ENCODE measurements at regions not wholly inside any gene's neighbourhood (a gene's known extent, or its start where the extent isn't known, plus 50 kb on each side); places are given as distances from the start of the nearest gene placed in this dataset.

DNA sequence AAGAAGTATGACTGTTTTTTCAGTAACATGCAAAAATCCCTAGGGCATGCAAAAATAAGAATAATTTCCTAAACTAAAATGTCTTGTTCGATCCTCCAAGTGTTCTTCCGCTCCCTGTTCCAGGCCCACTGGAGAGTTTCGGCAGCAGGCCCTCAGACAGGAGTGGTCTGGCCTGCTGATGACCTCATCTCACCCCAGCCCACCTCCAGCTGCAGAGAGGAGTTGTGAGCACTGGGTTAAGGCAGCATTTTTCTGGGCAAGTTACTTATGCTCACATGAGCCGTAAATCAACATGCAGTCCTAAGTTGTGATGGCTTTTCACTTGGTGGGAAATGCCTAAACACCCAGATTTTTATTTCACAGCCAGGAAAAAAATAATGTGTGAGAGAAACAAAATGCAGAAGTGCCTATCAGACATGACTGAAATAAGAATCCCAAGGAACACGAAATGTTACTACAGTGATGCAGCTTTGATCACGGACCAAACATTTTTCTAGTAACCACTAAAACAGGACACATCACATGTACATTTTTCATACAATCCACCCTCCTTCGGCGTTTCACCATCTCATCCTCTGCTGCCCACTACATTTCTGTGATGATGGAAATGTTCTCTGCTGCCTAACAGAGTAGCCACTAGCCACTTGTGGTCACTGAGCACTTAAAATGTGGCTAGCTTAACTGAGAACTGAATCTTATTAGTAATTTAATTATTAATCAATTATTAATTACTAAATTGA, 153.3 kb upstream of the TBL1X start:
- DNase-seq (ENCODE audit: low spot score in 2 of 2) (no peak), FAIRE-seq (no peak)

DNA sequence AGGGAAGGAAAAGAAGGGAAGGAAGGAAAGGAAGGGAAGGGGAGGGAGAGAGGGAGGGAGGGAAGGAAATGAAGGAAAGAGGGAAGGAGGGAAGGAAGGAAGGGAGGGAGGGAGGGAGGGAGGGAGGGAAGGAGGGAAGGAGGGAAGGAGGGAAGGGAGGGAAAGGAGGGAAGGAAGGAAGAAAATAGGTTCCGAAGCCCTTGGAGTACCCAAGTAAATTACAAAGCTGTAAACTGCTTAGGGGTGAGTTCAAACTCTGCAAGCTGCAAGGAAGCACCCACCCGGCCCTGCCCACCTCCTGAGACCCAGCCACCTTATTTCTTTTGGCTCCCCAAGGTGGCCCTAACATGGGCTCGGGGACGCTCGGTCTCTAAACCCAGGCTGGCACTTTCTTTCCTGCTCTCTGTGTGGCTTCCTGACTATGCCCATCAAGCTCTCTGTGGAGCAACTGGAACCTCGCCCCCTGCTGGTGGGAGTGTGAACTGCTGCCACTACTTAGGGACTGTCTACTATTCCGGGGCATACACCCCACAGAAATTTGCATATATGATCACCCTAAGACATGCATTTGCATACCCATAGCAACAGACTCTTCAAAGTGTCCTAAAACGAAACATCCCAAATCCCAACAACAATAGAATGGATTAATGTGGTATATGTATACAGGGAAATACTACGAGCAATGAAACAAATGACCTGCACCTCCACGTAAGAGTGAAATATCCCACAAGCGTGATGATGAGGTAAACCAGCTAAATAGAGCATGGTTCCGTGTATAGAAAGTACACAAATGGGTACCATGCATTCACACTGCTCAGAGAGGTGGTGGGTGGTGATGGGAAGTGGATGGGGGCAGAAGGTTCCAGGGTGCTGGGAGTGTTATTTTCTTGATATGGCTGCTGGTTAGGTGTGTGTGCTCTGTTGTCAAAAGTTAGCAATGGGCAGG, 151.7 kb upstream of the TBL1X start:
- no peak for FAIRE-seq
- no peak for DNase-seq (ENCODE audit: low spot score in 2 of 2)

DNA sequence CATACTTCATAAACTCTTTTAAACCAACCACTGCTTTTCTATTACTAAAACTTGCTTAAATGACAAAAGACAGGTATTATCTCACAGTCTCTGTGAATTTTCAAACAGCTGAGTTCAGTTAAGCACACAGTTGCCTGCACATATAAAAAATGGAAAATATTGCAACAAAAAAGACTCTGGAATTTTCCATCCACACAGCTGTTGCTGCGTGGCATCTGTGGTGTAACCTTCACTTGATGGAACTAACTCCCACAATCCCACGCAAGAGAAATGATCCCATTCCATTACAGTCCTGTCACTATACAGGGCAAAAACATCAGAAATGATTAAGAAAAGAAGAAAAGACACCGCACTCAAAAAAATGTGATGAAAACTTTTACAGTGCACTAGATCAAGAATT, 149.8 kb upstream of the TBL1X start:
- no peak for FAIRE-seq
- no peak for DNase-seq (ENCODE audit: low spot score in 2 of 2)

DNA sequence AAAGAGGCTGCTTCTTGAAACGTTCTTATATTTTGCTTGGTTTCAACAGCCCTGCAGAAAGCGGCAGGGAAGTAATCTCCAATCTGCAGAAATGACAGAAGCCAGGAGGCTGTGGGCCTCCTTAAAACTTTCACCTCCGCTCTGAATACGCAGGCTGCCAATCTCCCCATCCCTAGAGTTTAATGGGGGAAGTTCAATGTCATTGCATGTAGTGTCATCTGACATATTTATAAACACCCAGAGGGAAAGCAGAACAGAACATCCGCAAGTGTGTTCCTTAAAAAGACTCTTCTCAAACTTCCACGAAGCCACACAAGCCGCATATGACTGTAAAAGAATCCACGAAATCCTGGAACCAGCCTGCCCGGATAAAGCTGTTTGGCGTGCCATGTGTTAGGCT, 148.8 kb upstream of the TBL1X start:
- DNase-seq (ENCODE audit: low spot score in 2 of 2) (no peak), FAIRE-seq (no peak)

DNA sequence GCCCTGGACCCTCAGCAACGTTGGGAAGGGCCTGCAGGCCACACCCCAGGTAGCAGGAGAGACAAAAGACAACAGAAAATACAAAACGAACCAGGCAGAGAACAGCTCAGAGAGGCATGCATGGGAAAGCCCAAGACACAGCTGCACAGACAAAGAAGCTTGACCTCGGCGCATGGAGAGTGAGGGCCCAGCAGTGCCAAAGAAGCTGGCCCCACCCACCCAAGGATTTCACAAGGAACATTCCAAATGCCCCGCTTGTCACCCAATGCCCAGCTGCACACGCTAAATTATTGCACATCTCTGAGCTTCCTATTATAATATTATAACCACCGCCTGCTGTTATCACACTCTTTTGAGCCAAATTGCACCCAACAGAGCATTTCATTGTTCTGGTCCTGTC, 147.7 kb upstream of the TBL1X start:
- DNase-seq (ENCODE audit: low spot score in 2 of 2) (no peak), FAIRE-seq (no peak)

DNA sequence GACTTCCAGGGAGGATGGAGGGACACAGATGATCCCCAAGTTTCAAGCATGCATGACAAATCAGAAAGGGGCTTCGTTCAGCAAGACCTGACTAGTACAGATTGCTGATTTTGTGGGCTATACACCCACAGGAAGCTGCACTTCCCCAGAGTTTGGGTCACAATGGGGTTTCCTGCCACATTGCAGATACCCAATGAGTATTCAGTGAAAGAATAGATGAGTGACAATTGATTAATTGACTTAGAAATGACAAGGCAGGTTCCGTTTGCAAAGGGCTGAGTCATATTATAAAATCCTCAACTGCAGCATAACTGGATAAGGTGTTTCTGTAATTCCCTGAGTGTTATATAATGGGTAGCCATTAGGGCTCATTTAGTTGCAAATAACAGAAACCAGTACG, 146.6 kb upstream of the TBL1X start:
- no peak for FAIRE-seq

DNA sequence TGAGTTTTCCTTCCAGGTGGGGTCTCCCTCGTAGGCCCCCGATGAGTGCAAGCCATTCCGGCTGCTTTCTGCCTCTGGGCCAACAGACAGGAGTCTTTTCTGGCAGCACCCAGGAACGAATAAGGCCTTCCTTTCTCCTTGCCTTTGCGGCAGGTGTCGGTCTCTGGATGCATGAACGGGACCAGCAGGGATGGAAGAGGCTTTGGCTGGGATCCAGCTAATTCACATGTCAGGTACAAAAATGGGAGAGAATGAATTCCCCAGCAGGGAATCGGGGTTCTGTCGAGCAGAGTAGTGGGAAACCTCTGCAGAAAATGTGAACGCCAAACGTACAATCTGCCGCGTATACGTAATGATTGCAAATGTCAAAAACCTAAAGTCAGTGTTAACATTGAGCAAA, 146.1 kb upstream of the TBL1X start:
- FAIRE-seq (no peak), DNase-seq (ENCODE audit: low spot score in 2 of 2) (no peak)

More for the DNA sequence above, 146.6 kb upstream of the TBL1X start:
- DNase-seq (ENCODE audit: low spot score in 2 of 2) = no peak

DNA sequence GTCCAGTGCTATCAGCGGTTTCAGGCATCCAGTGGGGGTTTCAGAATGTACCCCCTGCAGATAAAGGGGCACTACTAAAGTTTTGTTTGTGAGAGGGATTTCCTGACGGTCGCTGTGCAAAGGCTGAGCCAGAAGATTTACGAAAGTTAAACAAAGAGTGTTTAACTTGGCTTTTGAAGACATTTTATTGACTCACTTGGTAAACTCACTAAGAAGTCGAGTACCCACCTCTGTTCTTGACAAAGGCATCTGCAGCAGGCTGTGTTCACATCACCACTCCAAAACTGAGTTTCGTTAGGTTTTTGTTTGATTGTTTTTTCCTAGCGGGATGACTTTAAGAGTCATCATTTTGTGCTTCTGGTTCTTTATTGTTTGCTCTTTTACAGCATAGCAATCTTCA, 143.9 kb upstream of the TBL1X start:
- DNase-seq (ENCODE audit: low spot score in 2 of 2) (no peak), FAIRE-seq (no peak)

DNA sequence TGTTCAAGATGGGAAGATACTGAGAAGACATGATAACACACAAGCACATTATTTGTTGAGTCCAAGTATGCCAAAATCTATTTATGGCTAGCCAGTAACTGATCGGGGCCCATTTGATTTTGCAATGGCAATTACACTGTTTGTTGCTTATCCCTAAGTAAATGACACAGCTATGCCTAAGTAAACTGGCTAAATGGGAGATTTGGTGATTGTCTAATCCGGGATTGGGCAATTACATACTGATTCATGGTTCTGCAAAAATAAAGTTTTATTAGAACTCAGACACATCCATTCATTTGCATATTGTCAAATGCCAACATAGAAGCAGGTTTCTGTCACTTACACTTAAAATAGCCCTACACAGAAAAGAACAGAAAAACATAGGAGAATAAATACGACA, 140.2 kb upstream of the TBL1X start:
- DNase-seq (ENCODE audit: low spot score in 2 of 2) (no peak), FAIRE-seq (no peak)

DNA sequence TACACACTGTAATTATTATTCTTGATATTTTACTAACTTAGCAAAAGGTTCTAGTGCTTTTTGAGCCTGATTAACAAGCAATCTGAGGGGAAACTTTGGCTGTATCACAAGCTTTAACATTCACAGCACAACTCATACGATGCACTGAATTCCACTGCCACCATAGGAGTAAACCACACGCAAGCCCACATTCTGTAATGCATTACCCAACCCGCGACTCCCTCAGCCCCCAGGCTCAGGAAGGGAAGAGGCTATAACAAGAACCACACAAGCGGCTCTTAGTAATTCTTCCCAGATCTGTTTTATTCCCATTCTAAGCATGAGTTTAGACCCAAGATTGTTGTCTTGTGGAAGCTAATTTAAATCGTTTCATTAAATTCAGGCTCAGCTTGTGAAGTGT, 138.5 kb upstream of the TBL1X start:
- DNase-seq (ENCODE audit: low spot score in 2 of 2) (no peak), FAIRE-seq (no peak)

DNA sequence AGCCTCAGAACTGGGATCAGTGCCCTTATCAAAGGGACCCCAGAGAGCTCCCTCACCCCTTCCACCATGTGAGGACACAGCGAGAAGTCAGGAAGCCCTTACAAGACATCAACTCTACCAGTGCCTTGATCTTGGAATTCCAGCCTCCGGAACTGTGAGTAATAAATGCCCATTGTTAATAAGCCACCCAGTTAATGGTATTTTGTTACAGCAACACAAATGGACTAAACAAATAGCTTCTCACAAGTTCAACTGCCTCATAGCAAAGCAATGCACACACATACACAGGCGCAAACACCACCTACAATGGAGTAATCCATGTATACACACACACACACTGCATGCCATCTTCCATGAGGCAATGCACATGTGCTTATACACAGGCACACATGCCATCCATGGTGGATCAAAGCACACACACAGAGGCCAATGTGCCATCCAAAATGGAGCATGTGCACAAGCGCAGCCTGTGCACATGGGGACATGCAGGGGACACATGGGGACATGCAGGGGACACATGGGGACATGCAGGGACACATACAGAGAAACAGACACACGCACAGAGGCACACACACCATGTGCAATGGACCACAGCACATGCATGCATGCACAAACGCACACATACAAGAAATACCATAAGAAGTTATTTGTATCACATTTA, 137.6 kb upstream of the TBL1X start:
- DNase-seq (ENCODE audit: low spot score in 2 of 2) = no peak
- FAIRE-seq = no peak

DNA sequence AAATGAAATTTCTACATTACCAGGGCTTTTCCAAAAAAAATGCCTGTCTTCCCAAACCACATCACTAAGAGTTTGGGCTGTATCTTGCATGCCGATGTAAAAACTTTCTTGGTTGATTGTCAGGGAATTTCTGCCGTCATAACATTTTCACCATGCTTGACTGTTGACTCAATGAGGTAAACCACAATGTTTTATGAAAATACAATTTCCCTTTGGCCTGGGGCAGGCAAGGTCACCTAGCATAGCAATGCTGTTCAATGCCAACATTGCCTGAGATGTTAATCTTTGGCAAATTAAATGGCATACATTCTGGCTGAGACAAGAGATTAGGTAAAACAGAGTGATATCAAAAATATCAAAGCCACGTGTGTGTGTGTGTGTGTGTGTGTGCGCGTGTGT, 137.1 kb upstream of the TBL1X start:
- no peak for FAIRE-seq
- no peak for DNase-seq (ENCODE audit: low spot score in 2 of 2)

DNA sequence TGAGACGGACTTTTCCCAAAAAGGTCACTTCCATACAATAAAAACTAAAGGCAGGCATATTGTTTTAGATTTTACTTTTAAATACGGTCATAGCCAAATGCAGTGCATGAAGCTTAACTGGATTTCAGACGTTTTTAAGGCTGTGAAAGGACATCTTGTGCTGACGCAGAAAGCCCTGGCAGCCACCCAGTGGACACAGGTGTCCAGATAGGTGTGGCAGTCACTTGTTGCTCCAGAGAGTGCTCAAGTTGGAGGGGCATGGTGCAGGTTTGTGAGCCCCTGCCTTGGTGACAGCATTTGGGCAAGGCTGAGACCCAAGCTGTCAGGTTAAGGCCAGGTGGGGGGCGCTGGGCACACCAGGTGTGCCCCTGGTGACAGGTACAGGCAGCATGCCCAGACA, 135.8 kb upstream of the TBL1X start:
- DNase-seq (ENCODE audit: low spot score in 2 of 2) (no peak), FAIRE-seq (no peak)

DNA sequence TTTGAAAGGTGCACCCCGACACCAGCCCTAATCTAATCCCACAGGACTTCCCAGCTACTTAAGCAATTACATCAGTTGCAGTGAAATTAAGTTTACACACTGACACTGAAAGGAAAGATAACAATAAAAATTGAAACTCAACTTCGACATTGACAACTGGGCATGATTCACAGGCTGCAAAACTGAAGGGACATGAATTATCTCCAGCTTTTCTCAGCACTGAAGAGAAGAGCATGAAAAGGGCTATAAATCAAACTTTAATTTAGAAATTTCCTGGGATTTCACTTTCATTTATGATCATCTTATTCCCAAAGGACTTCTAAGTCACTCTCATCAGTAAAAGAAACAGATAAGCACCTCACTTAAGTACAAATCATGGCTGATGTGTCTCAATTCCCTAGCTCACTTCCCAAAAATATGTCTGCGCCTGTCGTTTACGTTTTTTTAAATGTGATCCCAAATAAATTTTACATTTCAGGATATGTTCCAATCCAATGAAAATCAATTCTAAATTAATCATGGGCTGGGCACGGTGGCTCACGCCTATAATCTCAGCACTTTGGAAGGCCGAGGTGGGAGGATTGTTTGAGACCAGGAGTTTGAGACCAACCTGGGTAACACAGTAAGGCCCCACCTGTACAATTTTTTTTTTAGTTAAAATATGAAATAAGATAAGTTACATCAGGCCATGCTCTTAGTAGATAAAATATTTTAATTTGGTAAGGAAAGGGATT, 134.4 kb upstream of the TBL1X start:
- DNase-seq (ENCODE audit: low spot score in 2 of 2) = no peak

DNA sequence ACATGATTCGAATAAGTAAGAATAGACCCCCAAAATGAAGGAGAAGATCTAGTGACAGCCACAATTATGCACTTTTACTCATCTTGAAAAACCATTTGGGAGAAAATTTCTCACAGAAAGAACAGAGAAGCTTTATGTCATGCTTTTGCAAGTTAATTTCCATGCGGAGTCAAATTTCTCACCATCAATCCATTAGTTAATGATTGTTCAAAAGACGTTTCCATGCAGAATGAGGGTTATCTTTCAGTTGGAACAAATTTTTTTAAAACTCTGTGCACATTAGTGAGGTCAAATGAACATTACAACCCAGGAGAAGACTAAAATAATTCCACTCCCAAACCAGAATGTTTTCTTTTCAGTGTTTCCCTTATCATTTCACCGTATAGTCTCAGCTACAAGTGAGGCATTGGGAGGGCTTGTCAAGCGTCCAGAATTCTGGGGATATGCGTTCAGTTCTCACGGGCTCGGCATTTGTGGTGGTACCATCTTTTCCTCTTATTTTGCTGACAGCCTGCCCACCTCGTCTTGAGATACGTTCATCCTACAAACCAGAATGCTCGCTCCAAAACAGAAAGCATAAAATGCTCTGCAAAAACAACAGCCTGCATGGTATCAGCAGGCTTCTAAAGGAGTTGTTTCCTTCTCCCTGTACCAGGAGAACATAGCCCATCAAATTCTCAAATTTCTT, 130.8 kb upstream of the TBL1X start:
- DNase-seq (ENCODE audit: low spot score in 2 of 2) (no peak), FAIRE-seq (no peak)

More for the DNA sequence above, 134.4 kb upstream of the TBL1X start:
- no peak for FAIRE-seq

DNA sequence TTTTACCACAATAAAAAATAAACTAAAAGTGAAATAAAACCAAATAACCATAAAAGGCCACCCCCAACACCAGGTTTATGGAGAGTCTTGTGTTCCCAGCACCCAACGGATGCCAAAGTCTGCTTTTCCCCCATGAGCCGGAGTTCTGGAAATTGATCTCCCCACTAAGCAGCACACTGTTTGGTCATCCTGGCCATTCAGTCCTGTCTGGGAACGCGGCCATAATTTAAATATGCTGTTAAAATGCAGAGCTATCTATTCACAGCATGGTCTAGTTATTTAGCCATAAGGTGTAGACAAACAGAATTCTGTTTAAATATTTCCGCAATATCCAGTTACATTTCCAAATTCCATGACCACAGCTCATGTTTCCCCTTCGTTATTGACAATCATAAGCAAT, 129.6 kb upstream of the TBL1X start:
- FAIRE-seq (no peak), DNase-seq (ENCODE audit: low spot score in 2 of 2) (no peak)

DNA sequence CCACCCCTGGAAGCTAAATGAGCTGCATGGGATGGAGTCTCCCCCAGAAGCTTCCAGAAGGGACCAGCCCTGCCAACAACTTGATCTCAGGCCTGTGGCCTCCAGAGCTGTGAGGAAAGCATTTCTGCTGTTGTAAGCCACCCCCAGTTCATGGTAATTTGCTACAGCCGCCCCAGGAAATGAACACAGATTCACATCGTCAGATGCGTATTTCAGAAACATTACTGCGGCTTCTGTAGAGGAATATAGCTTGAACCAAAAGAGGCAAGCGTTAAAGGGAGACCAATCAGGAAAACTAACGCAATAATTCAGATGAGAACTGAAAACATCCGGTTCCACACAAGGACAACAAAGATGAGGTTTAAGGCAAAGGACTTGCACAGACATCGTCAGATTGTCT, 128.4 kb upstream of the TBL1X start:
- FAIRE-seq = no peak
- DNase-seq (ENCODE audit: low spot score in 2 of 2) = no peak

DNA sequence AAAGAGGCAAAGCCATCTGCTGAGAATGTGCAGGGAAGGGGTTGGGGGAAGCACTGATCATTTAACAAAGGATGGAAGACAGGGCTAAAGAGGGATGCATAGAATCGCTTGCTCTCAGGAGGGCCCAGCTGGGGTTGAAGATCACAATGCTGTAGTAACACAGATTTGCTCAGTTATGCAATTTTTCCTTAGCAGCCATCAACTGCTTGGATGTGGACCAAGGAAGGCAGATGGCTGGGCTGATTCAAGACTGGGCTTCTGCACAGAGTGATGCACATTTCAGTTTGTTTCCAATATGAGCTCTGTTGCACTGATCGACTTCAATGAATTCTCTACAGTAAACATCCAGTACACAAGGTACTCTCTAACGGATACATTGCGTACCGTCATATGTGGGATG, 127.8 kb upstream of the TBL1X start:
- DNase-seq (ENCODE audit: low spot score in 2 of 2) (no peak), FAIRE-seq (no peak)

DNA sequence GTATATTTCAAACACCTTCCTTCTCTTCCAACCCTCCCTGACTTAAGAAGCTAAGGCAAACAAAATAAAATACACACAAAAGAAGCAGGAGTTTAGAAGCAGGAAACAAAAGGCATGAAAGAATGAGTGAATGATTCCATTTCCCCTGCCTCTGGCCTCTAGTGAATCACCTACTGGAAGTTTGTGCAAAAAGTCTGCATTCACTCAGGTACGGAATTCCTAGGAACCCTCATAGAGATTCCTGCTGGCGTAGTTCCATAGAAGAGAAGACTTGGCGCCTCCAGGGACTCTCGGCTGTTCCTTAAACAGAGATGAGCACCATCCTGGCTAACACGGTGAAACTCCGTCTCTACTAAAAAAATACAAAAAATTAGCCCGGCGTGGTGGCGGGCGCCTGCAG, 125.9 kb upstream of the TBL1X start:
- DNase-seq (ENCODE audit: low spot score in 2 of 2) (no peak), FAIRE-seq (no peak)
